SK-N-SH (cell line): ENCODE measurements at regions not wholly inside any gene's neighbourhood (a gene's known extent, or its start where the extent isn't known, plus 50 kb on each side); places are given as distances from the start of the nearest gene placed in this dataset.
"Not testable (repeated sequence)": the region's sequence is repeated elsewhere in the genome, so short reads cannot be mapped to it uniquely, and the experiment has no call there.

Experiments
- CTCF ChIA-PET: fragments of 300-600, 350-600 bp; formaldehyde crosslinking; extraction: SDS; loops from one replicate; lab custom pipeline; 2021; lab: Yijun Ruan, JAX
- POLR2A ChIA-PET: fragments of 350-600 bp; sonication (Branson Sonifier 250); formaldehyde crosslinking; extraction: SDS; loops from one replicate; lab custom pipeline; 2020; ENCODE audit warnings: antibody characterized with exemption, inconsistent platforms; lab: Yijun Ruan, JAX
- DNase-seq: peaks from one replicate; pipeline ENCODE4 v3.0.0; 2012
- H2AFZ ChIP-seq: fragments of 200-600 bp; sonication (generic); 2 replicates; pipeline ENCODE4 v1.8.1; 2016; ENCODE audit warnings: antibody characterized with exemption, mild to moderate bottlenecking, low read depth
- H3F3A ChIP-seq: fragments of 200-600 bp; sonication (generic); replicated peaks from 2 replicates; pipeline ENCODE3; 2016; ENCODE audit warnings: antibody characterized with exemption, mild to moderate bottlenecking; ENCODE audit not compliant: insufficient read depth
- H3K27ac ChIP-seq, 2 experiments: fragments of 200-500 bp in 1 of 2; fragments of 200-600 bp in 1 of 2; sonication (Bioruptor generic) in 1 of 2; sonication (generic), shearing (Covaris generic) in 1 of 2; 2 replicates each; pipeline versions ENCODE4 v1.5.1 to v1.6.1; 2014 to 2016; ENCODE audit warnings: low read depth in 2 of 2, inconsistent platforms in 1 of 2, low read length in 1 of 2, mild to moderate bottlenecking in 1 of 2, mixed read lengths in 1 of 2
- H3K27me3 ChIP-seq: fragments of 200-600 bp; sonication (generic), shearing (Covaris generic); 2 replicates; pipeline ENCODE4 v1.6.1; 2016; ENCODE audit warnings: mixed run types; ENCODE audit not compliant: insufficient read depth
- H3K36me3 ChIP-seq, 2 experiments: fragments of 200-500 bp in 1 of 2; fragments of 200-600 bp in 1 of 2; sonication (Bioruptor generic) in 1 of 2; sonication (generic) in 1 of 2; replicated peaks in 1 of 2; 2 replicates each; pipeline versions ENCODE3 to v1.5.1; 2014 to 2016; ENCODE audit warnings: low read length in 1 of 2, mild to moderate bottlenecking in 1 of 2; ENCODE audit not compliant: insufficient read depth in 2 of 2, control insufficient read depth in 1 of 2
- H3K4me1 ChIP-seq, 2 experiments: fragments of 200-500 bp in 1 of 2; fragments of 200-600 bp in 1 of 2; sonication (Bioruptor generic) in 1 of 2; sonication (generic), shearing (Covaris generic) in 1 of 2; 2 replicates each; pipeline versions ENCODE4 v1.5.1 to v1.6.1; 2014 to 2016; ENCODE audit warnings: low read depth in 1 of 2, low read length in 1 of 2, mixed run types in 1 of 2; ENCODE audit not compliant: insufficient read depth in 2 of 2, control insufficient read depth in 1 of 2
- H3K4me2 ChIP-seq: fragments of 200-600 bp; sonication (generic), shearing (Covaris generic); 2 replicates; pipeline ENCODE4 v1.6.1; 2017; ENCODE audit warnings: mixed run types
- H3K4me3 ChIP-seq, 2 experiments: fragments of 200-500 bp in 1 of 2; fragments of 200-600 bp in 1 of 2; sonication (Bioruptor generic) in 1 of 2; sonication (generic), shearing (Covaris generic) in 1 of 2; 2 replicates each; pipeline versions ENCODE4 v1.5.1 to v1.8.1; 2014 to 2016; ENCODE audit warnings: low read depth in 2 of 2, inconsistent platforms in 1 of 2, low read length in 1 of 2, mild to moderate bottlenecking in 1 of 2, mixed read lengths in 1 of 2, moderate library complexity in 1 of 2
- H3K79me2 ChIP-seq: fragments of 200-600 bp; sonication (generic); 2 replicates; pipeline ENCODE4 v1.8.1; 2017; ENCODE audit warnings: mild to moderate bottlenecking; ENCODE audit not compliant: insufficient read depth
- H3K9ac ChIP-seq: fragments of 200-600 bp; sonication (generic); 2 replicates; pipeline ENCODE4 v1.6.1; 2017; ENCODE audit warnings: mixed run types
- H3K9me2 ChIP-seq: fragments of 200-600 bp; sonication (generic); 2 replicates; pipeline ENCODE4 v1.6.1; 2017; ENCODE audit warnings: mixed run types
- H3K9me3 ChIP-seq: fragments of 200-600 bp; sonication (generic); 2 replicates; pipeline ENCODE4 v1.6.1; 2017; ENCODE audit warnings: mixed run types, mild to moderate bottlenecking, moderate library complexity
- H4K20me1 ChIP-seq: fragments of 200-600 bp; sonication (generic); 2 replicates; pipeline ENCODE4 v1.6.1; 2017; ENCODE audit warnings: mild to moderate bottlenecking, mixed run types; ENCODE audit not compliant: insufficient read depth
- EP300 ChIP-seq, 2 experiments: IDR thresholded peaks; 2 replicates each; pipeline versions ENCODE4 v1.4.0 to v1.6.1; 2012; ENCODE audit warnings: borderline replicate concordance in 1 of 2, low read depth in 1 of 2, low read length in 1 of 2
- EZH2phosphoT487 ChIP-seq: fragments of 200-600 bp; sonication (generic); IDR thresholded peaks from 2 replicates; pipeline ENCODE4 v1.6.1; 2017; ENCODE audit warnings: low read depth, mixed run types, mild to moderate bottlenecking, antibody characterized with exemption, moderate library complexity, borderline replicate concordance
- FOSL2 ChIP-seq: IDR thresholded peaks from 2 replicates; pipeline ENCODE4 v1.4.0; 2012; ENCODE audit warnings: low read depth, mild to moderate bottlenecking, moderate library complexity, borderline replicate concordance
- FOXJ3 ChIP-seq: sonication (generic); formaldehyde crosslinking; IDR thresholded peaks from 2 replicates; pipeline ENCODE4 v1.5.1; 2020; ENCODE audit warnings: mild to moderate bottlenecking, missing genetic modification reagents
- GABPA ChIP-seq: IDR thresholded peaks from 2 replicates; pipeline ENCODE4 v1.4.0; 2012; ENCODE audit warnings: low read depth, mild to moderate bottlenecking
- MAX ChIP-seq: IDR thresholded peaks from 2 replicates; pipeline ENCODE4 v1.4.0; 2012; ENCODE audit warnings: low read depth
- MEF2A ChIP-seq: IDR thresholded peaks from 2 replicates; pipeline ENCODE4 v1.4.0; 2012; ENCODE audit warnings: low read depth, borderline replicate concordance
- NRF1 ChIP-seq: IDR thresholded peaks from 2 replicates; pipeline ENCODE4 v1.6.1; 2012; ENCODE audit warnings: low read depth, mild to moderate bottlenecking, low read length
- PBX3 ChIP-seq: IDR thresholded peaks from 2 replicates; pipeline ENCODE4; 2012
- POLR2AphosphoS5 ChIP-seq: IDR thresholded peaks from 2 replicates; pipeline ENCODE4 v1.6.1; 2012; ENCODE audit warnings: low read depth, low read length
- SIN3A ChIP-seq: IDR thresholded peaks from 2 replicates; pipeline ENCODE4 v1.6.1; 2012; ENCODE audit warnings: low read depth, mild to moderate bottlenecking, low read length, moderate library complexity, borderline replicate concordance
- SMC3 ChIP-seq: IDR thresholded peaks from 2 replicates; pipeline ENCODE4 v1.6.1; 2012; ENCODE audit warnings: low read depth, low read length, improper control_type of control experiment
- TEAD4 ChIP-seq: IDR thresholded peaks from 2 replicates; pipeline ENCODE4 v1.4.0; 2012; ENCODE audit warnings: mild to moderate bottlenecking, borderline replicate concordance; ENCODE audit not compliant: insufficient read depth
- USF1 ChIP-seq: IDR thresholded peaks from 2 replicates; pipeline ENCODE4 v1.4.0; 2012; ENCODE audit warnings: low read depth, borderline replicate concordance
- ZBTB33 ChIP-seq: IDR thresholded peaks from 2 replicates; pipeline ENCODE4 v1.4.0; 2012; ENCODE audit warnings: low read depth, borderline replicate concordance
- WGBS: methylation state at CpG from one replicate; pipeline ENCODE4 v1.1.6; 2017; ENCODE audit warnings: low lambda C conversion rate; 5-methylcytosine and 5-hydroxymethylcytosine counted together

GRCh38 chr20:47922269-47922668 lies 137.0 kb upstream of the SULF2 start:
- Histone ChIP-seq H2AFZ (no peak overlapping the region), H3F3A (no peaks in the 10 kb centered on the region), H3K27ac (no peak overlapping the region), H3K79me2 (no peaks in the 10 kb centered on the region), H3K36me3 (no peaks in the 10 kb centered on the region), H3K9ac (no peak overlapping the region), H3K4me1 (no peaks in the 10 kb centered on the region; a peak in 1 of 4 replicates), H3K4me2 (no peak overlapping the region), H3K9me3 (no peaks in the 10 kb centered on the region), H3K9me2 (no peaks in the 10 kb centered on the region), H3K27me3 (no peaks in the 10 kb centered on the region), H4K20me1 (no peaks in the 10 kb centered on the region), H3K4me3 (no peak overlapping the region)
- DNase-seq = no peak
- TF ChIP-seq FOSL2 = no peak
- TF ChIP-seq USF1 = no peak
- TF ChIP-seq SIN3A = no peak
- TF ChIP-seq MEF2A = no peak
- no peak for TF ChIP-seq POLR2AphosphoS5
- no peak for TF ChIP-seq TEAD4
- TF ChIP-seq FOXJ3 = no peak
- no peak for TF ChIP-seq NRF1
- no peak for TF ChIP-seq GABPA
- no peak for TF ChIP-seq EZH2phosphoT487
- TF ChIP-seq ZBTB33 = no peak
- TF ChIP-seq MAX = no peak
- TF ChIP-seq PBX3 = no peak
- TF ChIP-seq EP300 (IDR thresholded peaks at IDR 0.05; ENCODE audit: borderline replicate concordance in 1 of 2, low read depth in 1 of 2, low read length in 1 of 2) = no peak
- TF ChIP-seq SMC3 = no peak
- ChIA-PET POLR2A (no interaction called here), CTCF (no interaction called here)
- WGBS = 60% methylated on average over 4 of the region's 4 CpGs

GRCh38 chr20:47921829-47922228 lies 136.5 kb upstream of the SULF2 start:
- H3K4me1 ChIP-seq, H3K9me3 ChIP-seq, H3K27me3 ChIP-seq, POLR2A ChIA-PET, H3F3A ChIP-seq, H3K9me2 ChIP-seq, H3K79me2 ChIP-seq, H3K9ac ChIP-seq, CTCF ChIA-PET, H2AFZ ChIP-seq, DNase-seq, H3K27ac ChIP-seq, H3K4me3 ChIP-seq, H4K20me1 ChIP-seq, H3K36me3 ChIP-seq, H3K4me2 ChIP-seq: not testable (repeated sequence)
- WGBS = 58% methylated on average over 6 of the region's 9 CpGs
